ENCODE measurements at regions not wholly inside any gene's neighbourhood (a gene's known extent, or its start where the extent isn't known, plus 50 kb on each side); places are given as distances from the start of the nearest gene placed in this dataset.

GRCh38 chr7:18119985-18120384 lies 92.3 kb upstream of the PRPS1L1 start:
- peaks cover 10% of the 10 kb centered on the region for H3K4me1 Mint-ChIP-seq
- H3K9me3 Mint-ChIP-seq, result no peaks in the 10 kb centered on the region
- no peak overlapping the region for H3K4me3 Mint-ChIP-seq
- H3K27ac Mint-ChIP-seq, result no peak overlapping the region
- TF ChIP-seq CTCF (IDR thresholded peaks at IDR 0.05), result peak; percentile 7
- H3K36me3 Mint-ChIP-seq (ENCODE audit: low read depth), result no peaks in the 10 kb centered on the region
- DNase-seq, result no peak
- peaks cover 3% of the 10 kb centered on the region for H3K27me3 Mint-ChIP-seq (ENCODE audit: low read depth, poor library complexity)

- TF ChIP-seq CTCF (IDR thresholded peaks at IDR 0.05), result no peak
- Mint-ChIP-seq H3K4me1 (peaks cover 14% of the 10 kb centered on the region), H3K27me3 (ENCODE audit: low read depth, poor library complexity) (no peaks in the 10 kb centered on the region), H3K27ac (no peak overlapping the region), H3K4me3 (no peak overlapping the region), H3K9me3 (no peaks in the 10 kb centered on the region), H3K36me3 (ENCODE audit: low read depth) (no peaks in the 10 kb centered on the region)
- no peak for DNase-seq
These were observed 96.0 kb upstream of the PRPS1L1 start for GRCh38 chr7:18123508-18124239.

GRCh38 chr7:18125476-18125875 lies 97.8 kb upstream of the PRPS1L1 start:
- no peak for TF ChIP-seq CTCF (IDR thresholded peaks at IDR 0.05)
- H3K4me3 Mint-ChIP-seq, result no peak overlapping the region
- no peaks in the 10 kb centered on the region for H3K36me3 Mint-ChIP-seq (ENCODE audit: low read depth)
- no peak overlapping the region for H3K27ac Mint-ChIP-seq
- DNase-seq, result no peak
- H3K4me1 Mint-ChIP-seq, result peaks cover 9% of the 10 kb centered on the region
- H3K9me3 Mint-ChIP-seq, result no peaks in the 10 kb centered on the region
- no peaks in the 10 kb centered on the region for H3K27me3 Mint-ChIP-seq (ENCODE audit: low read depth, poor library complexity)

- Mint-ChIP-seq H3K27me3 (ENCODE audit: low read depth, poor library complexity) (no peaks in the 10 kb centered on the region), H3K27ac (no peak overlapping the region), H3K4me3 (no peak overlapping the region), H3K36me3 (ENCODE audit: low read depth) (no peaks in the 10 kb centered on the region), H3K9me3 (no peaks in the 10 kb centered on the region), H3K4me1 (peaks cover 6% of the 10 kb centered on the region)
- no peak for DNase-seq
- no peak for TF ChIP-seq CTCF (IDR thresholded peaks at IDR 0.05)
These were observed 98.6 kb upstream of the PRPS1L1 start for GRCh38 chr7:18126281-18126680.

GRCh38 chr7:18128846-18129245 lies 101.2 kb upstream of the PRPS1L1 start:
- no peaks in the 10 kb centered on the region for H3K9me3 Mint-ChIP-seq
- H3K36me3 Mint-ChIP-seq (ENCODE audit: low read depth), result no peaks in the 10 kb centered on the region
- no peak overlapping the region for H3K27ac Mint-ChIP-seq
- H3K27me3 Mint-ChIP-seq (ENCODE audit: low read depth, poor library complexity), result no peaks in the 10 kb centered on the region
- H3K4me3 Mint-ChIP-seq, result no peak overlapping the region
- no peak for TF ChIP-seq CTCF (IDR thresholded peaks at IDR 0.05)
- peaks cover 6% of the 10 kb centered on the region for H3K4me1 Mint-ChIP-seq
- no peak for DNase-seq

GRCh38 chr7:18132811-18133210 lies 105.2 kb upstream of the PRPS1L1 start:
- H3K36me3 Mint-ChIP-seq (ENCODE audit: low read depth), result no peaks in the 10 kb centered on the region
- no peaks in the 10 kb centered on the region for H3K9me3 Mint-ChIP-seq
- no peak overlapping the region for H3K27ac Mint-ChIP-seq
- no peaks in the 10 kb centered on the region for H3K27me3 Mint-ChIP-seq (ENCODE audit: low read depth, poor library complexity)
- H3K4me1 Mint-ChIP-seq, result no peaks in the 10 kb centered on the region
- TF ChIP-seq CTCF (IDR thresholded peaks at IDR 0.05), result no peak
- no peak overlapping the region for H3K4me3 Mint-ChIP-seq
- DNase-seq, result no peak
